Posterior vena cava (tissue), 2 donors: ENCODE measurements at regions not wholly inside any gene's neighbourhood (a gene's known extent, or its start where the extent isn't known, plus 50 kb on each side); places are given as distances from the start of the nearest gene placed in this dataset.

ENCODE experiments used
- DNase-seq: peaks from one replicate; pipeline ENCODE4 v3.0.0-alpha.2; 2020; ENCODE audit warnings: low spot score
- intact Hi-C, 2 donors: fragments of 100-400 bp; cut with DNase I; formaldehyde crosslinking; loops; one replicate each; pipeline versions ENCODE4 v1.14.1 to v1.14.2; 2022 to 2023
- donor health status: DM: yes; HTN: yes; CAD: no.
- donor health status: DM: yes; HTN: yes; CAD: no.

- intact Hi-C loops, result no loop called here
- DNase-seq, result no peak
These were observed 78.5 kb upstream of the CAMK1G start for GRCh38 chr1:209505044-209505443.

- no peak for DNase-seq
- intact Hi-C loops, result no loop called here
These were observed 77.4 kb upstream of the CAMK1G start for GRCh38 chr1:209506101-209506500.

DNA sequence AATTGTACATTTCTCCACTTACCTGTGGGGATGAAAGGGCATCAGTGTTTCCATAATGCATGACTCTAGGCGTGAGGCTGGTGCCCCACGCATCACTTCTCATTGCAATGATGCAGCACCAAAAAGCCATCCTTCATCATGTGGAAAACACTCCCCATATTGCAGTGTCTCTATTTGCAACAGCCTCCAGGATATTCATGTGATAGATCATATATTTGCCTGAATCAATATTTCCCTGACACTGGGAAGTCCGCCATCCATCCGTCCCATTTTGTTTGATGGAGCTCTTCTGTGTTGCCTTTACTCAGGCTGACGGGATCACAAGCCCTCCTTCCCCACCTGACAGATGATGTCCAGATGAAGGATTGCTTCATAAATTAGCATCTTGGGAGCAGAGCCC lies 74.5 kb upstream of the CAMK1G start:
- intact Hi-C loops, result no loop called here
- DNase-seq, result no peak

- DNase-seq, result no peak
- intact Hi-C loops, result no loop called here
These were observed 73.5 kb upstream of the CAMK1G start for GRCh38 chr1:209510063-209510462.

DNA sequence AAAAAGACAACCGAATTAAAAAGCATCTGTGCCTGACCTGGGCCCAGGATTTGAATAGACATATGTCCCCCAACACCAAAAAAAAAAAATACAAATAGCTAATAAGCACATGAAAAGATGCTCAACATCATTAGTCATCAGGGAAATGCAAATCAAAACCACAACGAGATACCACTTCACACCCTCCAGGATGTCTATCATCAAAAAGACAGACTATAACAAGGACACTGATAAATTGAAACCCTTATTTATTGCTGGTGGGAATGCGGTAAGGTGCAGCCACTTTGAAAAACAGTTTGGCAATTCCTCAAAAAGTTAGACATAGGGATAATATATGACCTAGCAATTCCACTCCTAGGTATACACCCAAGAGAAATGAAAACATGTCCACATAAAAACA lies 72.3 kb upstream of the CAMK1G start:
- intact Hi-C loops, result no loop called here
- no peak for DNase-seq

DNA sequence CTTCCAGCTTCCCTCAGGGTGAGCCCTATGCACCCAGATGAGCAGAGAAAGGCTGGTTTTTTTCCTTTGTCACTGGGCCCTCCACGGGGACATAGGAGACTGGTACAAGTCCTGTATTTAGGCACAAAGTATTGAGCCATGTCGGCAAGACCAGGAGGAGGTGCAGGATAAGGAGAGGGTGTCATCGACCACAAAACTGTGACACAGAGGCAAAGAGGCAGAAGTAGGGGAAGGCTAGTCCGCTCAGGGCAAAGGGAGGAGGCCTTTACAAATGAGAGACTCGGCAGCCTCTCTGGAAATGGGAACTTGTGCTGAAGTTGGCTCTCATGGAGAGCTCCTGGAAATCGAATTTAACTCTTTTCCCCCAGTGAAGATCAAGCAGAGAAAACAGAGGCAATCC lies 70.7 kb upstream of the CAMK1G start:
- no peak for DNase-seq
- intact Hi-C loops, result no loop called here

DNA sequence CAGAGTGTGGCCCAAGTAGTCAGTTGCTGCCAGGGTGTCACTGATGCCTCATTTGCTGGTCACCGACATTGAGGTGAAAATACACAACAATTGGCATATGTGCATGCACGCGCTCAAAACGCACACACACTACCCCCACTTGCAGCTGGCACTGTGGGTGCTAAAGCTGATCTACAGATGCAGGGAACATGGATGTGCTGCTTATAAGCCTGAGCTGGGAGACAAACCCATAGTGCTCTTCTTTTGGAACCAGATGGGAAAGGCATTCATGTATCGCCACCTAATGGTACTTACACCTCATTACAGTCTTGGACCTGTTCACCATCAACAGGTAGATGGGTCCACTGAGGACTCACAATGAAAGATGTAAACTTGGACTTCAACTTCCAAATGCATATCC lies 70.3 kb upstream of the CAMK1G start:
- no peak for DNase-seq
- intact Hi-C loops, result no loop called here

DNA sequence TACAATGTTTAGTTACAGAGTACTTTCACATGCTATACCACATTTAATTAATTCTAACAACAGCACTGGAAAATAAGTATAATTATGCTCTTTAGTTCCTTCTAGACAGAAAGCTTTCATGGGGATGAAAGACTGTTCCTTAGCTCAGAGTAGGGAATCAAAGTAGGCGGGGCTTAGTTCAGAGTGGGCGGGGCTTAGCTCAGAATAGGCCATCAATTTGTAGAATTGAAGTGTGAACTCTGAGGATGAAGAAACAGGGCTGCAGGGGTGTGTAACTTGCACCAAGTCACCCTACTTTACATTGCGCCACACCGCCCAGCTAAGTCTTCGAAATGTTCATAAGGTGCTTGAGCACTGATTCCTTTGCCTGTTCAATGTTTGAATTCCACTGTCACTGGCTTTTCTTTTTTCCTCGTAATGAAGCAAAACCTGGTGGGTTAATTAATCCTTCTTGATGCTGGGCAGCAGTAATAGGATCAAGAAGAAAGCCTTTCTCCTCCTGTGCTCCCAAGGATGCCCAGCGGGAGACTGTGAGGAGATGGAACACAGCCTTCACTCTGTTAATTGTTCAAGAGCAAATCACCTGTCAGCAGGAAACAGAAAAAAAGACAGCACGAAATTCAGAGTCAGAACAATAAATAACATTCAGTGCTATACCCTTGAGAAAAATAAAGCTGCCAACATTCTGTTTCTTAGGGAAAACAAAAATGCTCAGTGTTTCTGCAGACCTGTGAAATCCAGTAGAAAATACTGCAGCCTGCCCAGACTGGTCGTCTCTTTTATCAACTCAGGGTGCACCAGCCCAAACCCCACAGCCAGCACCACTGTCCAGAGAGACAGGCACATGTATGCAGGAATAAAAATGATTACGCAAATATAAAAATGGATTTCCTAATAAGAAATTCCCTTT lies 66.5 kb upstream of the CAMK1G start:
- no peak for DNase-seq
- intact Hi-C loops, result no loop called here

GRCh38 chr1:209517681-209518050 lies 65.8 kb upstream of the CAMK1G start:
- intact Hi-C loops, result no loop called here

GRCh38 chr1:209519786-209520185 lies 63.7 kb upstream of the CAMK1G start:
- intact Hi-C loops, result no loop called here
- no peak for DNase-seq

More at GRCh38 chr1:209517681-209518050, 65.8 kb upstream of the CAMK1G start:
- no peak for DNase-seq

GRCh38 chr1:209522826-209523225 lies 60.7 kb upstream of the CAMK1G start:
- DNase-seq, result no peak
- intact Hi-C loops, result no loop called here

GRCh38 chr1:209526137-209526536 lies 57.4 kb upstream of the CAMK1G start:
- no peak for DNase-seq
- intact Hi-C loops, result no loop called here

DNA sequence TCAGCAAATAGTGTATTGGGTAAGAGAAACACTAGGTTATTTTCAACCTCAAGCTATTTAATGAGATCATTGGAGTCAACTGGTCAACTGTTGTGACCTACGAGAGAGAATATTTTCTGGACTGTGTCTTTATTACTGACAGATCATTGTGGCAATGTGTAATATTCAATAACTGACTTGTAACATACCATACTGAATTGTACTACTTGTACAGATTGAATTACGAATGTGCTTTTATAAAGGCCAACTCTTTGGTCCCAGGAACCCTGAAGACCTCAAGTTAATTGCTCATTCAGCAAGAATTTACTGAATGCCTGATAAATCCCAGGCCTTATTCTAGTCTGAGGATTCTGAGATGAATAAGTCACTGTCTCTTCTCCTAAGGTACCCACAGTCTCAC lies 56.1 kb upstream of the CAMK1G start:
- DNase-seq, result no peak
- intact Hi-C loops, result no loop called here

DNA sequence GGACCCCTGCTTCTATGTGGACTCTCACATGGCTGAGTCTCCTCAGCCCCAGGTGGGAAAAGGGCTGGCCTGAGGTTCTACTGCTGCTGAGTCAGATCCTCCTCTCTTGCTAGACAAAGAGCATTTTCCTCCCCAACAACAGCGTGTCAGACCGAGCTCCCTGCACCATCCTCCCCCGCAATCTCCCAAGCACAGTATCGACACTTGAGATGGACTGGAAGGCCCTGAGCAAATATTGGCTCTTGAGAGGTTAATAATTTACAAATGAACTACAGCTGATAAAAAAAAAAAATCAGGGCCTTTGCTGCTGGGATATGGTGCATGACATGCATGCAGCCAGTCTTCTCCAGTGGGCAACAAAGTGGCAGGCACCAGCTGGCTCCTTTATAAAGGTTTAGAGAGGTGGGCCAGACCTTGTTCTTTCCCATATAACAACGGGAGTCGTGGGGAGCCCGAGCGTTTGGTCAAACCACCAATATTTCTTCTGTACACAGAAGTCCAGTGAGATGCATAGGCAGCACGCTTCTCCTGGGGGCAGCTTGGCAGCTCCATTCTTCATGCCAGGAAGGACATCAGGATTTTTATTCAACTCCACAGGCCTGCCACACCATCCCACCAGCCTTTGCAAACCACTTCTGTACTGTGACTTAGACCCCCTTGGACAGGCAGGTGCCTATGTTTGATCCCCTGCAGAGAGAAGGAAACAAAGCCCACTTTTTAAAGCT lies 55.4 kb upstream of the CAMK1G start:
- no peak for DNase-seq

GRCh38 chr1:209529233-209529632 lies 54.3 kb upstream of the CAMK1G start:
- no peak for DNase-seq

More for the DNA sequence above, 55.4 kb upstream of the CAMK1G start:
- intact Hi-C loops, result no loop called here

GRCh38 chr1:209531006-209531405 lies 52.5 kb upstream of the CAMK1G start:
- no peak for DNase-seq

More at GRCh38 chr1:209529233-209529632, 54.3 kb upstream of the CAMK1G start:
- intact Hi-C loops, result no loop called here

DNA sequence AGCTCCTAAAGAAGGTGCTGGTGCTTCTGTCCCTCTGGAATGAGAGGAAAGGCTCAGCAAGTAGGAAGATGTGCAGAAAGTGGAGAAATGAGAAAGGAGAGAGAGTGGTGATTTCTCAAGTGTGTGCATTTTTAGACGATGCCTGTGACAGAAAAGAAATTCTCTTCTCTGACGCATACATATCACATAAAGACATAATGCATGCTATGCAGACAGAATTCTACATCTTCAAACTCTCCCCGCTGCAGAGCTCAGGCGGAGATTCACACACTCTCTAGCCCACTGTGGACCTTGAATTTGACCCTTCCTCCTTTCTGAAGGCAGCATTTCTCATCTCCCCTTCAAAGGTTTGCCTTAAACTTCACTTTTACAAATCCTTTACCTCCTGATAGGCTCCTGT lies 52.0 kb upstream of the CAMK1G start:
- no peak for DNase-seq
- intact Hi-C loops, result no loop called here

More at GRCh38 chr1:209531006-209531405, 52.5 kb upstream of the CAMK1G start:
- intact Hi-C loops, result no loop called here
